ENCODE measurements at regions not wholly inside any gene's neighbourhood (a gene's known extent, or its start where the extent isn't known, plus 50 kb on each side); places are given as distances from the start of the nearest gene placed in this dataset.

DNA sequence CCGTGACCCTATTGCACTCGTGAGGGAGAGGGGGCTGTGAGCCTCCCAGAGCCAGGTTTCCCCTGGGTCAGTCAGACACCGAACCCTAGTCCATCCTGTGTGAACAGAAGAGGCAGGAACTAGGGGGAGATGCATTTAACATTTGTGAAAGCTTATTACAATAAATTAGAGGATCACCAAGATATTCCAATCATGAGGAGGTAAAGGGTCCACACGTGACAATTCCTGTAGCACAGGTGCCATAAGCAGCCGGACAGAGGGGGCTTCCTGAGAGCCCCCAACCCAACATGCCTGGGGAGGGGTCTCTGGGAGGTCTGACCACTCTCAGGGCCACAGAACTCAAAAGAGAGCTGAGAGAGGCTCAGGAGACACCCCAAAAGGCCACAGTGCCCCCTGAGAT lies 93.3 kb downstream of the KCNF1 start:
- H3K9me3 Mint-ChIP-seq = peaks cover 12% of the 10 kb centered on the region
- peaks cover 21% of the 10 kb centered on the region for H3K4me1 Mint-ChIP-seq
- Histone ChIP-seq H3K9me2 (ENCODE audit: insufficient read depth) (0 out of 2 replicates have a peak, but pooled peaks cover 2% of the 10 kb centered on the region), H3K36me3 (ENCODE audit: insufficient read depth) (no peaks in the 10 kb centered on the region), H2AFZ (no peak overlapping the region), H3K4me3 (no peak overlapping the region), H3K27me3 (ENCODE audit: insufficient read depth) (no peaks in the 10 kb centered on the region), H3K4me1 (ENCODE audit: insufficient read depth) (peaks cover 8% of the 10 kb centered on the region), H4K20me1 (replicated peaks; ENCODE audit: insufficient read depth) (no peaks in the 10 kb centered on the region), H3K27ac (ENCODE audit: low read depth) (no peak overlapping the region), H3K4me2 (no peak overlapping the region), H3F3A (replicated peaks; ENCODE audit: low read depth) (no peaks in the 10 kb centered on the region), H3K79me2 (replicated peaks; ENCODE audit: insufficient read depth) (no peaks in the 10 kb centered on the region)
- H3K4me3 Mint-ChIP-seq = no peak overlapping the region
- DNase-seq (ENCODE audit: low spot score) (no peak), ATAC-seq (no peak)
- H3K27me3 Mint-ChIP-seq (ENCODE audit: insufficient read depth, low read depth, poor library complexity) = peaks cover 2% of the 10 kb centered on the region
- TF ChIP-seq JUNB (IDR thresholded peaks at IDR 0.05; ENCODE audit: unreplicated experiment) (no peak), EZH2phosphoT487 (IDR thresholded peaks at IDR 0.05; ENCODE audit: unreplicated experiment) (no peak), ZNF331 (CRISPR knock-in tag; IDR thresholded peaks at IDR 0.05; ENCODE audit: low read depth) (no peak), POLR2AphosphoS5 (IDR thresholded peaks at IDR 0.05; ENCODE audit: low read depth) (no peak), STAT1 (IDR thresholded peaks at IDR 0.05; ENCODE audit: unreplicated experiment) (no peak), CREB1 (CRISPR knock-in tag; IDR thresholded peaks at IDR 0.05; ENCODE audit: low read depth) (no peak)
- TF ChIP-seq, protein P1, sequence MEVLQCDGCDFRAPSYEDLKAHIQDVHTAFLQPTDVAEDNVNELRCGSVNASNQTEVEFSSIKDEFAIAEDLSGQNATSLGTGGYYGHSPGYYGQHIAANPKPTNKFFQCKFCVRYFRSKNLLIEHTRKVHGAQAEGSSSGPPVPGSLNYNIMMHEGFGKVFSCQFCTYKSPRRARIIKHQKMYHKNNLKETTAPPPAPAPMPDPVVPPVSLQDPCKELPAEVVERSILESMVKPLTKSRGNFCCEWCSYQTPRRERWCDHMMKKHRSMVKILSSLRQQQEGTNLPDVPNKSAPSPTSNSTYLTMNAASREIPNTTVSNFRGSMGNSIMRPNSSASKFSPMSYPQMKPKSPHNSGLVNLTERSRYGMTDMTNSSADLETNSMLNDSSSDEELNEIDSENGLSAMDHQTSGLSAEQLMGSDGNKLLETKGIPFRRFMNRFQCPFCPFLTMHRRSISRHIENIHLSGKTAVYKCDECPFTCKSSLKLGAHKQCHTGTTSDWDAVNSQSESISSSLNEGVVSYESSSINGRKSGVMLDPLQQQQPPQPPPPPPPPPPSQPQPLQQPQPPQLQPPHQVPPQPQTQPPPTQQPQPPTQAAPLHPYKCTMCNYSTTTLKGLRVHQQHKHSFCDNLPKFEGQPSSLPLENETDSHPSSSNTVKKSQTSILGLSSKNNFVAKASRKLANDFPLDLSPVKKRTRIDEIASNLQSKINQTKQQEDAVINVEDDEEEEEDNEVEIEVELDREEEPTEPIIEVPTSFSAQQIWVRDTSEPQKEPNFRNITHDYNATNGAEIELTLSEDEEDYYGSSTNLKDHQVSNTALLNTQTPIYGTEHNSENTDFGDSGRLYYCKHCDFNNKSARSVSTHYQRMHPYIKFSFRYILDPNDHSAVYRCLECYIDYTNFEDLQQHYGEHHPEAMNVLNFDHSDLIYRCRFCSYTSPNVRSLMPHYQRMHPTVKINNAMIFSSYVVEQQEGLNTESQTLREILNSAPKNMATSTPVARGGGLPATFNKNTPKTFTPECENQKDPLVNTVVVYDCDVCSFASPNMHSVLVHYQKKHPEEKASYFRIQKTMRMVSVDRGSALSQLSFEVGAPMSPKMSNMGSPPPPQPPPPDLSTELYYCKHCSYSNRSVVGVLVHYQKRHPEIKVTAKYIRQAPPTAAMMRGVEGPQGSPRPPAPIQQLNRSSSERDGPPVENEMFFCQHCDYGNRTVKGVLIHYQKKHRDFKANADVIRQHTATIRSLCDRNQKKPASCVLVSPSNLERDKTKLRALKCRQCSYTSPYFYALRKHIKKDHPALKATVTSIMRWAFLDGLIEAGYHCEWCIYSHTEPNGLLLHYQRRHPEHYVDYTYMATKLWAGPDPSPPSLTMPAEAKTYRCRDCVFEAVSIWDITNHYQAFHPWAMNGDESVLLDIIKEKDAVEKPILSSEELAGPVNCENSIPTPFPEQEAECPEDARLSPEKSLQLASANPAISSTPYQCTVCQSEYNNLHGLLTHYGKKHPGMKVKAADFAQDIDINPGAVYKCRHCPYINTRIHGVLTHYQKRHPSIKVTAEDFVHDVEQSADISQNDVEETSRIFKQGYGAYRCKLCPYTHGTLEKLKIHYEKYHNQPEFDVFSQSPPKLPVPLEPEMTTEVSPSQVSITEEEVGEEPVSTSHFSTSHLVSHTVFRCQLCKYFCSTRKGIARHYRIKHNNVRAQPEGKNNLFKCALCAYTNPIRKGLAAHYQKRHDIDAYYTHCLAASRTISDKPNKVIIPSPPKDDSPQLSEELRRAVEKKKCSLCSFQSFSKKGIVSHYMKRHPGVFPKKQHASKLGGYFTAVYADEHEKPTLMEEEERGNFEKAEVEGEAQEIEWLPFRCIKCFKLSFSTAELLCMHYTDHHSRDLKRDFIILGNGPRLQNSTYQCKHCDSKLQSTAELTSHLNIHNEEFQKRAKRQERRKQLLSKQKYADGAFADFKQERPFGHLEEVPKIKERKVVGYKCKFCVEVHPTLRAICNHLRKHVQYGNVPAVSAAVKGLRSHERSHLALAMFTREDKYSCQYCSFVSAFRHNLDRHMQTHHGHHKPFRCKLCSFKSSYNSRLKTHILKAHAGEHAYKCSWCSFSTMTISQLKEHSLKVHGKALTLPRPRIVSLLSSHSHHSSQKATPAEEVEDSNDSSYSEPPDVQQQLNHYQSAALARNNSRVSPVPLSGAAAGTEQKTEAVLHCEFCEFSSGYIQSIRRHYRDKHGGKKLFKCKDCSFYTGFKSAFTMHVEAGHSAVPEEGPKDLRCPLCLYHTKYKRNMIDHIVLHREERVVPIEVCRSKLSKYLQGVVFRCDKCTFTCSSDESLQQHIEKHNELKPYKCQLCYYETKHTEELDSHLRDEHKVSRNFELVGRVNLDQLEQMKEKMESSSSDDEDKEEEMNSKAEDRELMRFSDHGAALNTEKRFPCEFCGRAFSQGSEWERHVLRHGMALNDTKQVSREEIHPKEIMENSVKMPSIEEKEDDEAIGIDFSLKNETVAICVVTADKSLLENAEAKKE (CRISPR knock-in tag; IDR thresholded peaks at IDR 0.05) = no peak
- TF ChIP-seq, protein P2, sequence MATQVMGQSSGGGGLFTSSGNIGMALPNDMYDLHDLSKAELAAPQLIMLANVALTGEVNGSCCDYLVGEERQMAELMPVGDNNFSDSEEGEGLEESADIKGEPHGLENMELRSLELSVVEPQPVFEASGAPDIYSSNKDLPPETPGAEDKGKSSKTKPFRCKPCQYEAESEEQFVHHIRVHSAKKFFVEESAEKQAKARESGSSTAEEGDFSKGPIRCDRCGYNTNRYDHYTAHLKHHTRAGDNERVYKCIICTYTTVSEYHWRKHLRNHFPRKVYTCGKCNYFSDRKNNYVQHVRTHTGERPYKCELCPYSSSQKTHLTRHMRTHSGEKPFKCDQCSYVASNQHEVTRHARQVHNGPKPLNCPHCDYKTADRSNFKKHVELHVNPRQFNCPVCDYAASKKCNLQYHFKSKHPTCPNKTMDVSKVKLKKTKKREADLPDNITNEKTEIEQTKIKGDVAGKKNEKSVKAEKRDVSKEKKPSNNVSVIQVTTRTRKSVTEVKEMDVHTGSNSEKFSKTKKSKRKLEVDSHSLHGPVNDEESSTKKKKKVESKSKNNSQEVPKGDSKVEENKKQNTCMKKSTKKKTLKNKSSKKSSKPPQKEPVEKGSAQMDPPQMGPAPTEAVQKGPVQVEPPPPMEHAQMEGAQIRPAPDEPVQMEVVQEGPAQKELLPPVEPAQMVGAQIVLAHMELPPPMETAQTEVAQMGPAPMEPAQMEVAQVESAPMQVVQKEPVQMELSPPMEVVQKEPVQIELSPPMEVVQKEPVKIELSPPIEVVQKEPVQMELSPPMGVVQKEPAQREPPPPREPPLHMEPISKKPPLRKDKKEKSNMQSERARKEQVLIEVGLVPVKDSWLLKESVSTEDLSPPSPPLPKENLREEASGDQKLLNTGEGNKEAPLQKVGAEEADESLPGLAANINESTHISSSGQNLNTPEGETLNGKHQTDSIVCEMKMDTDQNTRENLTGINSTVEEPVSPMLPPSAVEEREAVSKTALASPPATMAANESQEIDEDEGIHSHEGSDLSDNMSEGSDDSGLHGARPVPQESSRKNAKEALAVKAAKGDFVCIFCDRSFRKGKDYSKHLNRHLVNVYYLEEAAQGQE (IDR thresholded peaks at IDR 0.05; ENCODE audit: unreplicated experiment) = no peak
- TF ChIP-seq, protein P3, sequence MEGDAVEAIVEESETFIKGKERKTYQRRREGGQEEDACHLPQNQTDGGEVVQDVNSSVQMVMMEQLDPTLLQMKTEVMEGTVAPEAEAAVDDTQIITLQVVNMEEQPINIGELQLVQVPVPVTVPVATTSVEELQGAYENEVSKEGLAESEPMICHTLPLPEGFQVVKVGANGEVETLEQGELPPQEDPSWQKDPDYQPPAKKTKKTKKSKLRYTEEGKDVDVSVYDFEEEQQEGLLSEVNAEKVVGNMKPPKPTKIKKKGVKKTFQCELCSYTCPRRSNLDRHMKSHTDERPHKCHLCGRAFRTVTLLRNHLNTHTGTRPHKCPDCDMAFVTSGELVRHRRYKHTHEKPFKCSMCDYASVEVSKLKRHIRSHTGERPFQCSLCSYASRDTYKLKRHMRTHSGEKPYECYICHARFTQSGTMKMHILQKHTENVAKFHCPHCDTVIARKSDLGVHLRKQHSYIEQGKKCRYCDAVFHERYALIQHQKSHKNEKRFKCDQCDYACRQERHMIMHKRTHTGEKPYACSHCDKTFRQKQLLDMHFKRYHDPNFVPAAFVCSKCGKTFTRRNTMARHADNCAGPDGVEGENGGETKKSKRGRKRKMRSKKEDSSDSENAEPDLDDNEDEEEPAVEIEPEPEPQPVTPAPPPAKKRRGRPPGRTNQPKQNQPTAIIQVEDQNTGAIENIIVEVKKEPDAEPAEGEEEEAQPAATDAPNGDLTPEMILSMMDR (conservative IDR thresholded peaks at IDR 0.05; ENCODE audit: low read depth in 2 of 2) = no peak
- no peak overlapping the region for H3K27ac Mint-ChIP-seq
- H3K36me3 Mint-ChIP-seq (ENCODE audit: low read depth) = peaks cover 7% of the 10 kb centered on the region

Measured in GM23338 (cell line).